Astrocyte of the hippocampus (primary cell): ENCODE measurements at regions not wholly inside any gene's neighbourhood (a gene's known extent, or its start where the extent isn't known, plus 50 kb on each side); places are given as distances from the start of the nearest gene placed in this dataset.
"Not testable (repeated sequence)": the region's sequence is repeated elsewhere in the genome, so short reads cannot be mapped to it uniquely, and the experiment has no call there.

Experiments used
- DNase-seq: peaks from one replicate; pipeline ENCODE4 v3.0.0; 2011; ENCODE audit warnings: low read depth, low spot score

- DNase-seq = no peak
These were observed 315.3 kb upstream of the C1orf174 start for GRCh38 chr1:4215391-4215790.

GRCh38 chr1:4216231-4216630 lies 316.2 kb upstream of the C1orf174 start:
- DNase-seq = no peak

- DNase-seq = no peak
These were observed 318.5 kb upstream of the C1orf174 start for GRCh38 chr1:4218619-4219018.

- no peak for DNase-seq
These were observed 319.0 kb upstream of the C1orf174 start for GRCh38 chr1:4219111-4219510.

GRCh38 chr1:4219826-4220225 lies 319.8 kb upstream of the C1orf174 start:
- no peak for DNase-seq

- no peak for DNase-seq
These were observed 320.3 kb upstream of the C1orf174 start for GRCh38 chr1:4220362-4220761.

- DNase-seq = no peak
These were observed 321.0 kb upstream of the C1orf174 start for GRCh38 chr1:4221107-4221506.

- no peak for DNase-seq
These were observed 324.8 kb upstream of the C1orf174 start for GRCh38 chr1:4224684-4225467.

- DNase-seq = no peak
These were observed 327.9 kb upstream of the C1orf174 start for GRCh38 chr1:4227986-4228385.

- DNase-seq = no peak
These were observed 353.9 kb upstream of the C1orf174 start for GRCh38 chr1:4253935-4254334.

- no peak for DNase-seq
These were observed 356.3 kb upstream of the C1orf174 start for GRCh38 chr1:4256351-4256750.

GRCh38 chr1:4258146-4258777 lies 358.2 kb upstream of the C1orf174 start:
- DNase-seq = not testable (repeated sequence)

- DNase-seq = no peak
These were observed 361.3 kb upstream of the C1orf174 start for GRCh38 chr1:4261327-4261726.

GRCh38 chr1:4262665-4263064 lies 362.6 kb upstream of the C1orf174 start:
- DNase-seq = no peak

- no peak for DNase-seq
These were observed 363.6 kb upstream of the C1orf174 start for GRCh38 chr1:4263699-4264098.

GRCh38 chr1:4265836-4266235 lies 365.8 kb upstream of the C1orf174 start:
- no peak for DNase-seq

- no peak for DNase-seq
These were observed 367.5 kb upstream of the C1orf174 start for GRCh38 chr1:4267381-4268261.

GRCh38 chr1:4268262-4268888 lies 368.3 kb upstream of the C1orf174 start:
- no peak for DNase-seq

- no peak for DNase-seq
These were observed 368.8 kb upstream of the C1orf174 start for GRCh38 chr1:4268889-4269284.

- no peak for DNase-seq
These were observed 369.3 kb upstream of the C1orf174 start for GRCh38 chr1:4269330-4269729.

- no peak for DNase-seq
These were observed 370.0 kb upstream of the C1orf174 start for GRCh38 chr1:4269952-4270570.
